ENCODE measurements at regions not wholly inside any gene's neighbourhood (a gene's known extent, or its start where the extent isn't known, plus 50 kb on each side); places are given as distances from the start of the nearest gene placed in this dataset.

DNA sequence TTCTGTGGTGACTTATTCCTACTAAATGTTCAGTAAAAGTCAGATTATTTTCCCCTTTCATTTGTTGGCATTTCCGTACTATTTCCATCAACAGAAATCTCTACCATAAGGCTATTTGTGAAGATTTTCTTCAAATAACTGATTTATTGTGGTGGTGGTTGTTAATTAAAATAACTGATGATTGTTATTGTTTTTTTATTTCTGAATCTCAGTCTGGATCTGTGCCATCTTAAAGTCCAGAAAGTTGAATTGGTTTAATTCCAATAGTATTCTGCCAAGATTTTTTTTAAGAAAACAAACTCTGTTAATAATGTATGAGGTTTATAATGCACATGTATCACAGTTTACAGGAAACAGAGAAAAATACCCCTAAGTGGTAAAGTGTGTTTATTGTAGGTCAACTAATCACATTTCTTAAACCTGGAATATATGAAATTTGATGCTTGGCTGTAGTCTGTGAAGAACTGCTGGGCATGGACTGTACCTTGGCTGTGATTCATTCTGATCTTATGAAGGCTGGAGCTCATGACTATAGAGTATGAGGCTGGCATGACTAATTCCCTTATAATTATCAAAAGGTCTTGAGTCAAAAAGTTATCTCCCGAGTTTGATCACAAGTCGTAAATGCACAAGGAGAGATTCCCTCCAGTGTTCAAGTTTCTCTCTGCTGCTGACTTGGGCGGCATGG lies 134.2 kb upstream of the RND3 start:
- TF ChIP-seq RAD21 (IDR thresholded peaks at IDR 0.05; ENCODE audit: low read depth) = no peak
- TF ChIP-seq TEAD4 (IDR thresholded peaks at IDR 0.05) = no peak
- TF ChIP-seq EP300 (IDR thresholded peaks at IDR 0.05; ENCODE audit: borderline replicate concordance) = no peak
- TF ChIP-seq NFIC (IDR thresholded peaks at IDR 0.05) = no peak
- TF ChIP-seq, protein P1, sequence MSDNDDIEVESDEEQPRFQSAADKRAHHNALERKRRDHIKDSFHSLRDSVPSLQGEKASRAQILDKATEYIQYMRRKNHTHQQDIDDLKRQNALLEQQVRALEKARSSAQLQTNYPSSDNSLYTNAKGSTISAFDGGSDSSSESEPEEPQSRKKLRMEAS (IDR thresholded peaks at IDR 0.05) = no peak
- TF ChIP-seq, protein P2, sequence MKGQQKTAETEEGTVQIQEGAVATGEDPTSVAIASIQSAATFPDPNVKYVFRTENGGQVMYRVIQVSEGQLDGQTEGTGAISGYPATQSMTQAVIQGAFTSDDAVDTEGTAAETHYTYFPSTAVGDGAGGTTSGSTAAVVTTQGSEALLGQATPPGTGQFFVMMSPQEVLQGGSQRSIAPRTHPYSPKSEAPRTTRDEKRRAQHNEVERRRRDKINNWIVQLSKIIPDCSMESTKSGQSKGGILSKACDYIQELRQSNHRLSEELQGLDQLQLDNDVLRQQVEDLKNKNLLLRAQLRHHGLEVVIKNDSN (IDR thresholded peaks at IDR 0.05) = no peak
- no peak for TF ChIP-seq FOXM1 (IDR thresholded peaks at IDR 0.05; ENCODE audit: borderline replicate concordance, low read depth)
- TF ChIP-seq CREB1 (IDR thresholded peaks at IDR 0.05; ENCODE audit: low read depth) = no peak
